Ishikawa (cell line): ENCODE measurements at regions not wholly inside any gene's neighbourhood (a gene's known extent, or its start where the extent isn't known, plus 50 kb on each side); places are given as distances from the start of the nearest gene placed in this dataset.

ENCODE experiments used
- CEBPB ChIP-seq: IDR thresholded peaks from 2 replicates; pipeline ENCODE4 v1.6.1; 2012
- EGR1 ChIP-seq: IDR thresholded peaks from 2 replicates; pipeline ENCODE4 v1.6.1; 2012
- MAX ChIP-seq: IDR thresholded peaks from 2 replicates; pipeline ENCODE4 v1.6.1; 2012
- YY1 ChIP-seq: IDR thresholded peaks from 2 replicates; pipeline ENCODE4 v1.6.1; 2012; ENCODE audit warnings: low read depth

- TF ChIP-seq EGR1 (no peak), YY1 (no peak), CEBPB (no peak), MAX (no peak)
Observed at GRCh38 chr9:7316166-7316795, 483.3 kb downstream of the DMAC1 start.
